Endothelial cell of umbilical vein (primary cell): ENCODE measurements at regions not wholly inside any gene's neighbourhood (a gene's known extent, or its start where the extent isn't known, plus 50 kb on each side); places are given as distances from the start of the nearest gene placed in this dataset.

Experiments
- BruUV-seq: library from RNA; stranded (reverse); fragments of 400-500 nt; replicated peaks from 2 replicates; lab custom pipeline; 2021; lab: Mats Ljungman, UMichigan
- CTCF ChIA-PET: fragments of 300-600, 350-600 bp; sonication (Branson Sonifier 250); formaldehyde crosslinking; loops from one replicate; lab custom pipeline; 2021; ENCODE audit warnings: antibody characterized with exemption, inconsistent platforms; lab: Charles Lee
- POLR2A ChIA-PET: fragments of 300-600, 350-600 bp; sonication (Branson Sonifier 250); formaldehyde crosslinking; loops from one replicate; lab custom pipeline; 2021; ENCODE audit warnings: antibody characterized with exemption, inconsistent platforms; lab: Charles Lee
- DNase-seq: peaks from one replicate; pipeline ENCODE4 v3.0.0-alpha.2; 2011; ENCODE audit warnings: low read depth, low spot score
- FAIRE-seq: peaks from 2 replicates; lab custom pipeline; 2011; peaks lifted over from hg19 to GRCh38; lab: Jason Lieb, UNC
- H2AFZ ChIP-seq: 2 replicates; pipeline ENCODE4 v1.6.0; 2012; ENCODE audit warnings: low read depth, low read length, control low read depth, inconsistent platforms
- H3K27ac ChIP-seq: 2 replicates; pipeline ENCODE4 v1.5.1; 2011; ENCODE audit warnings: low read depth, mild to moderate bottlenecking, control low read depth, low read length, moderate library complexity; ENCODE audit not compliant: insufficient read depth
- H3K27me3 ChIP-seq, 2 experiments: 2 replicates each; pipeline versions ENCODE4 v1.6.0 to v1.6.1; 2011; ENCODE audit warnings: low read length in 2 of 2, mixed read lengths in 1 of 2; ENCODE audit not compliant: control insufficient read depth in 2 of 2, insufficient read depth in 2 of 2
- H3K36me3 ChIP-seq, 2 experiments: 2 replicates in 1 of 2; 3 replicates in 1 of 2; pipeline ENCODE4 v1.5.1; 2011; ENCODE audit warnings: low read length in 2 of 2, mild to moderate bottlenecking in 1 of 2, moderate library complexity in 1 of 2; ENCODE audit not compliant: control insufficient read depth in 2 of 2, insufficient read depth in 2 of 2; ENCODE audit errors: extremely low read depth in 1 of 2
- H3K4me1 ChIP-seq: 3 replicates; pipeline ENCODE4 v1.5.1; 2011; ENCODE audit warnings: mild to moderate bottlenecking, low read length; ENCODE audit not compliant: control insufficient read depth, insufficient read depth; ENCODE audit errors: extremely low read depth
- H3K4me2 ChIP-seq: 2 replicates; pipeline ENCODE4 v1.6.1; 2011; ENCODE audit warnings: low read length, control low read depth, mixed read lengths; ENCODE audit not compliant: insufficient read depth
- H3K4me3 ChIP-seq, 3 experiments: fragments of 200-600 bp in 1 of 3; sonication (generic), shearing (Covaris generic) in 1 of 3; replicated peaks in 1 of 3; 2 replicates each; pipeline ENCODE4 v1.5.1; 2011 to 2016; ENCODE audit warnings: control low read depth in 3 of 3, low read length in 3 of 3, mild to moderate bottlenecking in 2 of 3, inconsistent platforms in 1 of 3, low read depth in 1 of 3, moderate library complexity in 1 of 3; ENCODE audit not compliant: insufficient read depth in 1 of 3
- H3K79me2 ChIP-seq: 2 replicates; pipeline ENCODE4 v1.6.0; 2012; ENCODE audit warnings: low read length, inconsistent platforms; ENCODE audit not compliant: control insufficient read depth, insufficient read depth
- H3K9ac ChIP-seq: replicated peaks from 2 replicates; pipeline ENCODE3; 2011; ENCODE audit warnings: low read length, control low read depth; ENCODE audit not compliant: insufficient read depth; ENCODE audit errors: extremely low read depth
- H3K9me1 ChIP-seq: replicated peaks from 3 replicates; pipeline ENCODE4 v1.6.0; 2011; ENCODE audit warnings: mild to moderate bottlenecking, low read length; ENCODE audit not compliant: control insufficient read depth, insufficient read depth; ENCODE audit errors: extremely low read depth
- H3K9me3 ChIP-seq: replicated peaks from 2 replicates; pipeline ENCODE4 v1.5.1; 2012; ENCODE audit warnings: low read length, inconsistent platforms; ENCODE audit not compliant: control insufficient read depth, insufficient read depth
- H4K20me1 ChIP-seq: replicated peaks from 2 replicates; pipeline ENCODE3; 2011; ENCODE audit warnings: mild to moderate bottlenecking, low read length; ENCODE audit not compliant: control insufficient read depth, insufficient read depth; ENCODE audit errors: extremely low read depth
- EZH2 ChIP-seq: IDR thresholded peaks from 2 replicates; pipeline ENCODE4 v1.6.1; 2012; ENCODE audit warnings: borderline replicate concordance, low read depth, mild to moderate bottlenecking, moderate library complexity, low read length, inconsistent platforms; ENCODE audit not compliant: severe bottlenecking
- FOS ChIP-seq: IDR thresholded peaks from 2 replicates; pipeline ENCODE4 v1.6.1; 2011; ENCODE audit warnings: mild to moderate bottlenecking, low read length, moderate library complexity, borderline replicate concordance; ENCODE audit not compliant: insufficient read depth
- GATA2 ChIP-seq: IDR thresholded peaks from 2 replicates; pipeline ENCODE4 v1.7.0; 2011; ENCODE audit warnings: low read depth, mild to moderate bottlenecking, moderate library complexity, mixed read lengths, low read length; ENCODE audit not compliant: insufficient read length, insufficient read depth
- JUN ChIP-seq: IDR thresholded peaks from 2 replicates; pipeline ENCODE4 v1.6.1; 2011; ENCODE audit warnings: borderline replicate concordance, low read depth; ENCODE audit not compliant: insufficient read length, insufficient read depth
- MYC ChIP-seq: IDR thresholded peaks from one replicate; pipeline ENCODE4 v1.6.1; 2011; ENCODE audit warnings: mild to moderate bottlenecking, low read depth, low read length
- POLR2A ChIP-seq: IDR thresholded peaks from 2 replicates; pipeline ENCODE4 v1.6.1; 2012; ENCODE audit warnings: low read depth, mild to moderate bottlenecking, control low read depth, low read length
- POLR2AphosphoS5 ChIP-seq: IDR thresholded peaks from 2 replicates; pipeline ENCODE4 v1.6.1; 2012; ENCODE audit warnings: low read depth, mild to moderate bottlenecking, control low read depth, low read length, moderate library complexity; ENCODE audit not compliant: insufficient read depth
- dilution Hi-C: fragments of 300-500 bp; cut with MboI; formaldehyde crosslinking; loops from one replicate; pipeline ENCODE4 v1.15.0; 2019; ENCODE audit warnings: low sequenced_read_pairs; ENCODE audit not compliant: extremely low pct_ligation_motif_present
- intact Hi-C: fragments of 100-400 bp; cut with micrococcal nuclease; formaldehyde crosslinking; loops from one replicate; pipeline ENCODE4 v1.10.0; 2022
- TF ChIP-seq, protein P1 (sequence below), 2 donors: IDR thresholded peaks; 1 replicate in 1 of 2; 2 replicates in 1 of 2; pipeline ENCODE4 v1.5.1; 2011; ENCODE audit warnings: low read length in 2 of 2, mild to moderate bottlenecking in 2 of 2, moderate library complexity in 2 of 2, control low read depth in 1 of 2, inconsistent platforms in 1 of 2, low read depth in 1 of 2; ENCODE audit not compliant: insufficient read depth in 1 of 2; ENCODE audit errors: extremely low read depth in 1 of 2
- TF ChIP-seq, protein P2 (sequence below): IDR thresholded peaks from 2 replicates; pipeline ENCODE4 v1.6.1; 2011; ENCODE audit not compliant: insufficient read depth, insufficient read length

DNA sequence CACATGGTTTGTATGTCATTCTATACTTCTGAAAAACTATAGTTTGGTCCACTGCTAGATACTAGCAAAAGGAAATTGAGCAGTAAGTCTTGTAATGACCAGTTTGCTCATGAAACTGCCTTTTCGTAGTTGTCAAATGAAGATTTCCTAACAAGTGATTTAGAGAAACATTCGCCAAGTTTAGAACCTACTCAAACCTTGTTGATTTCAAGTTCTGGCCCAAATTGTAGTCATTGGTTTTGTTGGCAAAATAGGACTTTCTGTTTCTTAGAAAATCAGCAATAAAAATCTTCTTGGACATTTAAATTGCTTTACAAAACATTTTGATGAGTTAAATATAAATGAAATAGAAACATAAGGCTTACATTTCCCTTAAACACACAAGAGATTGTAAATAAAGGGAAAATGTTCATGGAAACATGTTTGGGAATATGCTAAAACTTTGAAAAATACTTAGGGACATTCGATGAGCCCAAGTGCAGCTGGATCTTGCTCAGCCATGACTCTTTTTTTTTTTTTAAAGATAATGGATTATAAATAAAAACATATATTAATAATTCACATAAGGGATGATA, 178.5 kb upstream of the LYPLAL1 start:
- ChIA-PET CTCF (interaction anchor here (0.9 to 2.0 kb wide), 4 partner anchors 631 to 665 kb away, joined by 3 to 9 read pairs (median 4); no protein-coding TSS in a partner anchor), POLR2A (no interaction called here)
- FAIRE-seq (no peak), DNase-seq (no peak)
- Histone ChIP-seq H3K79me2 (no peaks in the 10 kb centered on the region), H3K4me2 (no peak overlapping the region), H3K27me3 (no peaks in the 10 kb centered on the region), H4K20me1 (no peaks in the 10 kb centered on the region), H3K27ac (no peak overlapping the region), H2AFZ (no peak overlapping the region), H3K9ac (no peak overlapping the region), H3K9me1 (no peaks in the 10 kb centered on the region), H3K36me3 (no peaks in the 10 kb centered on the region), H3K9me3 (no peaks in the 10 kb centered on the region), H3K4me3 (no peak overlapping the region), H3K4me1 (no peaks in the 10 kb centered on the region)
- intact Hi-C loops (loop anchor here (5.0 to 10.0 kb wide), 3 partner anchors 228 to 663 kb away; no protein-coding TSS in a partner anchor), dilution Hi-C loops (no loop called here)
- BruUV-seq: no TSS peak
- TF ChIP-seq FOS (no peak), POLR2A (no peak), JUN (no peak), EZH2 (no peak), POLR2AphosphoS5 (no peak), MYC (no peak), GATA2 (no peak)
- TF ChIP-seq, protein P1, sequence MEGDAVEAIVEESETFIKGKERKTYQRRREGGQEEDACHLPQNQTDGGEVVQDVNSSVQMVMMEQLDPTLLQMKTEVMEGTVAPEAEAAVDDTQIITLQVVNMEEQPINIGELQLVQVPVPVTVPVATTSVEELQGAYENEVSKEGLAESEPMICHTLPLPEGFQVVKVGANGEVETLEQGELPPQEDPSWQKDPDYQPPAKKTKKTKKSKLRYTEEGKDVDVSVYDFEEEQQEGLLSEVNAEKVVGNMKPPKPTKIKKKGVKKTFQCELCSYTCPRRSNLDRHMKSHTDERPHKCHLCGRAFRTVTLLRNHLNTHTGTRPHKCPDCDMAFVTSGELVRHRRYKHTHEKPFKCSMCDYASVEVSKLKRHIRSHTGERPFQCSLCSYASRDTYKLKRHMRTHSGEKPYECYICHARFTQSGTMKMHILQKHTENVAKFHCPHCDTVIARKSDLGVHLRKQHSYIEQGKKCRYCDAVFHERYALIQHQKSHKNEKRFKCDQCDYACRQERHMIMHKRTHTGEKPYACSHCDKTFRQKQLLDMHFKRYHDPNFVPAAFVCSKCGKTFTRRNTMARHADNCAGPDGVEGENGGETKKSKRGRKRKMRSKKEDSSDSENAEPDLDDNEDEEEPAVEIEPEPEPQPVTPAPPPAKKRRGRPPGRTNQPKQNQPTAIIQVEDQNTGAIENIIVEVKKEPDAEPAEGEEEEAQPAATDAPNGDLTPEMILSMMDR (IDR thresholded peaks at IDR 0.05; ENCODE audit: extremely low read depth in 1 of 2, insufficient read depth in 1 of 2, low read depth in 1 of 2, low read length in 2 of 2): no peak
- TF ChIP-seq, protein P2, sequence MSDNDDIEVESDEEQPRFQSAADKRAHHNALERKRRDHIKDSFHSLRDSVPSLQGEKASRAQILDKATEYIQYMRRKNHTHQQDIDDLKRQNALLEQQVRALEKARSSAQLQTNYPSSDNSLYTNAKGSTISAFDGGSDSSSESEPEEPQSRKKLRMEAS: no peak
